Gastroesophageal sphincter (tissue), 3 donors: ENCODE measurements at regions not wholly inside any gene's neighbourhood (a gene's known extent, or its start where the extent isn't known, plus 50 kb on each side); places are given as distances from the start of the nearest gene placed in this dataset.

Experiments
- EP300 ChIP-seq: sonication (generic); formaldehyde crosslinking; IDR thresholded peaks from one replicate; pipeline ENCODE4 v1.6.1; 2017; ENCODE audit warnings: antibody characterized with exemption, mild to moderate bottlenecking
- POLR2A ChIP-seq, 2 donors: fragments of 450-650 bp; IDR thresholded peaks; one replicate each; pipeline ENCODE4 v1.6.1; 2017; ENCODE audit warnings: antibody characterized with exemption in 2 of 2, mild to moderate bottlenecking in 2 of 2, moderate library complexity in 1 of 2
- POLR2AphosphoS5 ChIP-seq: sonication (generic); formaldehyde crosslinking; IDR thresholded peaks from one replicate; pipeline ENCODE4 v1.6.1; 2017; ENCODE audit warnings: antibody characterized with exemption
- TF ChIP-seq, protein P1 (sequence below), 4 experiments: fragments of 200-600 bp in 2 of 4; fragments of 450-650 bp in 2 of 4; sonication (generic) in 1 of 4; IDR thresholded peaks; one replicate each; pipeline ENCODE4 v1.5.1; 2017 to 2019; ENCODE audit warnings: antibody characterized with exemption in 4 of 4, mild to moderate bottlenecking in 2 of 4, moderate library complexity in 2 of 4

GRCh38 chr1:199696225-199696624 lies 331.3 kb upstream of the NR5A2 start:
- TF ChIP-seq, protein P1, sequence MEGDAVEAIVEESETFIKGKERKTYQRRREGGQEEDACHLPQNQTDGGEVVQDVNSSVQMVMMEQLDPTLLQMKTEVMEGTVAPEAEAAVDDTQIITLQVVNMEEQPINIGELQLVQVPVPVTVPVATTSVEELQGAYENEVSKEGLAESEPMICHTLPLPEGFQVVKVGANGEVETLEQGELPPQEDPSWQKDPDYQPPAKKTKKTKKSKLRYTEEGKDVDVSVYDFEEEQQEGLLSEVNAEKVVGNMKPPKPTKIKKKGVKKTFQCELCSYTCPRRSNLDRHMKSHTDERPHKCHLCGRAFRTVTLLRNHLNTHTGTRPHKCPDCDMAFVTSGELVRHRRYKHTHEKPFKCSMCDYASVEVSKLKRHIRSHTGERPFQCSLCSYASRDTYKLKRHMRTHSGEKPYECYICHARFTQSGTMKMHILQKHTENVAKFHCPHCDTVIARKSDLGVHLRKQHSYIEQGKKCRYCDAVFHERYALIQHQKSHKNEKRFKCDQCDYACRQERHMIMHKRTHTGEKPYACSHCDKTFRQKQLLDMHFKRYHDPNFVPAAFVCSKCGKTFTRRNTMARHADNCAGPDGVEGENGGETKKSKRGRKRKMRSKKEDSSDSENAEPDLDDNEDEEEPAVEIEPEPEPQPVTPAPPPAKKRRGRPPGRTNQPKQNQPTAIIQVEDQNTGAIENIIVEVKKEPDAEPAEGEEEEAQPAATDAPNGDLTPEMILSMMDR (IDR thresholded peaks at IDR 0.05): no peak
- TF ChIP-seq POLR2AphosphoS5: no peak
- no peak for TF ChIP-seq POLR2A (IDR thresholded peaks at IDR 0.05)
- no peak for TF ChIP-seq EP300
